HG03064 (cell line): ENCODE measurements at regions not wholly inside any gene's neighbourhood (a gene's known extent, or its start where the extent isn't known, plus 50 kb on each side); places are given as distances from the start of the nearest gene placed in this dataset.

Experiments
- ATAC-seq: cut with Tn5 transposase; IDR thresholded peaks from one replicate; pipeline ENCODE4 v1.9.1; 2021; ENCODE audit warnings: low read depth; ENCODE audit not compliant: unreplicated experiment

- no peak for ATAC-seq
These were observed 108.4 kb downstream of the TMCO5A start for GRCh38 chr15:38042707-38043445.

GRCh38 chr15:38046257-38047051 is 112.0 kb downstream of the TMCO5A start:
- ATAC-seq, result no peak

GRCh38 chr15:38048001-38048455 is 113.6 kb downstream of the TMCO5A start:
- no peak for ATAC-seq

DNA sequence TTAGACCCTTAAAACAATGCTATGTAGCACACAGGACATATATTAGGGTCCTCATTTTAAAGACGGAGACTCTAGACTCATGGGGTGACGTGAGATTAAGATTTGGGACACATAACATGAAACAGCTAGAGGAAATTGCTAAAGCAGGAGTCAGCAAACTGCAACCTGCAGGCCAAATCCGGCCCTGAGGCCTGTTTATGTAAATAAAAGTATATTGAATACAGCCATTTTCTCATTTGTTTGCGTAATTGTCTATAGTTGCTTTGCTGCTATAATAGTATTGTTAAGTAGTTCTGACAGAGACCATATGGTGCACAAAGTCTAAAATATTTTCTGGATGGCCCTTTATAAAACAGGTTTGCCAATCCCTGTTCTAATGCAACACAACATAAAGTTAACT is 115.5 kb downstream of the TMCO5A start:
- ATAC-seq, result no peak

GRCh38 chr15:38050529-38051448 is 116.3 kb downstream of the TMCO5A start:
- no peak for ATAC-seq

GRCh38 chr15:38053205-38053604 is 118.8 kb downstream of the TMCO5A start:
- ATAC-seq, result no peak

GRCh38 chr15:38053776-38054175 is 119.3 kb downstream of the TMCO5A start:
- ATAC-seq, result no peak

- no peak for ATAC-seq
These were observed 120.0 kb downstream of the TMCO5A start for GRCh38 chr15:38054488-38054887.

GRCh38 chr15:38058596-38059075 is 124.2 kb downstream of the TMCO5A start:
- ATAC-seq, result no peak

DNA sequence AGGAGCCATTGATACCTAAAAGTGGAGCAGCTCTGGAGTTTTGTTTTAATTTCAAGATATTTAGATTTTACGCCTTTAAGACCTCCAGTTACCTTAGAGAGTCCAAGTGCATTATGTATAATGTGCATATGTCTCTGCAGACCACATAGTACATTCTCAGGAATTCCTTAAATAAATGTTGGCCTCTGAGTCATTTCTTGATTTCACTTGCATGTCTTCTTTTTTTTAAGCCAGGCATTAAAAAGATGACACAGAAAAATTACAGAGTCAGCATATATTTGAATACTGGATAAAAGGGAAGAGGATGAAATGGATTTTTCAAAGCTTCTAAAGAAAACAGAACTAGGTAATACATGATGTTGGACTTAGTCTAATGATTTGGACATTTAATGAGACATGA is 125.2 kb downstream of the TMCO5A start:
- ATAC-seq, result no peak

DNA sequence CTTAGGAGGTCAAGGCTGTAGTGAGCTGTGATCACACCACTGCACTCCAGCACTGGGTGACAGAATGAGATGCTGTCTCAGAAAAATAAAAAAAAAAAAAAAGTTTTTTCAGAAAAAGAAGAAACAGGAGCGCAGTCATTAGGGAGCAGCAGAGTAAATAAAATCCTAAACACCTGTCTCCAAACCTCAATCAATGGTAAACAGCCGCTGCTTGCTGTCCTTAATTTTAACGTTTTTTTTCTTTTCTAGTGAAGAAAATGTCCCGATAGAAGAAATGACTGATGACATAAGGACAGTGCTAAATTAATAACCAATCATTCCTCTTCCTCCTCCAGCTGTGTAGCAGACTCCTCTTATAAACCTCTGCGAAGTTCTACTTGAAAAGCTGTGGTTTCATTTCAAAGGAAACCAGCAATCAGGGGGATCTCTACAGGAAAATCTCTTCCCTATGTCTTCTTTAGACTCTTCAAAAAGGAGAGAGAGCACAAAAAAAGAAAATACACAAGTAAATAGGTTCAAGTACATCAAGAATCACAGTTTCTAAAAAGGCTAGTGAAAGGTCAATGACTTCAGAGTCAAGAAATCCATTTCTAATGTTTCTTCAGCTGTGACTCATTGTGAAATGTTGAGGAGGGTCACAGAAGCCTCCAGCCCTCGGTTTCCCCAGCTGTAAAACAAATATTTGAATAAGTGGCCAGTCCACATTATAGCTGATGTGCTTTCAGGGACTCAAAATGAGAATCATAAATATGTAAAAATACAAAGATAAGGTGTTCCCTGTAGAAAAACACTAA is 127.6 kb downstream of the TMCO5A start:
- ATAC-seq, result no peak

- no peak for ATAC-seq
These were observed 128.3 kb downstream of the TMCO5A start for GRCh38 chr15:38062696-38063095.

DNA sequence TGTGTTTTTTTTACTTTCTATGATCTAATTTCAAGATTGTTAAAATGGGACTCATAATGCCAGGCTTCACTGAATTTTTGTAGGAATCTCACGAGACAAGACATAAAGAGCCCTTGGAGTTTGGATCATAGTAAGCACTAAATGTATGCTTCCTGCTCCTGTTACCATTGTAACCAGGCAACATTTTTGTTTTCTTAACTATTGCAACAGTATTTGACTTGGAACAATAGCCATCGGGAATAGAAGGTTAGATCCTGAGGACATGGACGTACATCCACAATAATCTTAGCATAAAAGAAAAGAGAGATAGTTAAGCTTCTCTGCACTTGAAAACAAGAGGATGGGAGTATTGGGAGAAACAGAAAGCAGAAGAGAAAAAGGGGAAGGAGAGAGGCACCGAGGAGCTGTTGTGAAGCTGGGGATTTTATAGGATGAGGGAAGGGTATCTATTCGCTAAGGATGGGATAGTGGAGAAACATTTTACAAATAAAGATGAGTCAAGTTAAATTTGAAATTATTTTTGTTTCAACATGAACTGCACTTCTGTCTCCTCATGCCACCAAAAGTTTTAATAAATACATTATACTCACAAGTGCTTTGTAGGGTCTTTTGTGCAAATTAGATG is 131.4 kb downstream of the TMCO5A start:
- ATAC-seq, result no peak

DNA sequence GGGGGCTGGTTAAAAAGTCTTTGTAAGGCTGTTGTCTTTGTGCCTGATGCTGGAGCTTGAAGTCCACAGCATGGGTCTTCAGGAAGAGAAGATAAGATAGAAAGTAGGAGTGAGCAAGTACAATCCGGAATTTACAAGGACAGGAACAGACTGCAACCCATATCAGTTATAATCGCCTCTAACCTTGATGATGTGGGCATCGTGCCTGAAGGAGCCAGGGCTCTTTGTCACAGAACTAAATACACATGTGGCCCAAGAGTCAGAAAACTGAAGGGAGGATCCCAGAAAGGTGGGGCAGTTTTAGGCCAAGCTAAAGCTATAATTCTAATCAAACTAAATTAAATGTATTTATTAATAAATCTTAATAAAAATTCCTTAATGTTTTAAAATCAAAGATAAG is 132.2 kb downstream of the TMCO5A start:
- ATAC-seq, result no peak

GRCh38 chr15:38068626-38069391 is 134.4 kb downstream of the TMCO5A start:
- peak; percentile 79 for ATAC-seq

GRCh38 chr15:38069511-38070011 is 135.1 kb downstream of the TMCO5A start:
- no peak for ATAC-seq

- ATAC-seq, result no peak
These were observed 136.3 kb downstream of the TMCO5A start for GRCh38 chr15:38070778-38071177.

DNA sequence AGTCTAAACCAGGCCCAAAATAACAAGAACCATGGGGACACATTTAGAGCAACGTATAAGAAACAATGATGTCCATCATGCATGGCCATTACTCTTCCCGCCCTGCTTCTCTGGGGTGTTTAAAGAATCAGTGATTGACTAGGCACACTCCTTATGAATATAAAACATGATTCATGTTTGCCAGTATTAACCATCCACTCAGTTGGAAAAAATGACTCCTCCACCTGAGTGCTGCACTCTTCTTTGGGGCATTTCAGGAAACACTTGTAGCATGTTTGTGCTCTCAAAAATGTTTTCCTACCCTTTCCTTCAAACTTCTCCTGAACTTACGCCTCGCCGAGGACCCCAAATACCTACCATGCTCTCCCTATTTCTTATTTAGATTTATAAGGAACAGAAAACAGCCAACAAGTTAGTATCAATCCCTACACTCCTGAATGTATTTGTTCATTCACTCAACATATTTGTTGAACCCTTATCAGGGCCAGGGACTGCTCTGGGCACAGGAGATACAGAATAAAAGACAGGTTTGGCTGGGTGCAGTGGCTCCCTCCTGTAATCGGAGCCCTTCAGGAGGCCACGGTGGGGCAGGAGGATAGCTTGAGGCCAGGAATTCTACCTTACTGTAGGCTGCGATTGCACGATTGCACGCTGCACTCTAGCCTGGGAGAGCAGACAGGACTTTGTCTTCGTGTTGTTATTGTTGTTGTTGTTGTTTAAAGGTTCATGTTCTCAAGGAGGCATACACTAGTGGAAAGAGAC is 137.0 kb downstream of the TMCO5A start:
- ATAC-seq, result no peak
